Left lung (tissue), 4 donors: ENCODE measurements at regions not wholly inside any gene's neighbourhood (a gene's known extent, or its start where the extent isn't known, plus 50 kb on each side); places are given as distances from the start of the nearest gene placed in this dataset.

ENCODE experiments used
- ATAC-seq: fragments of 200-7000 bp; cut with Tn5 transposase; one replicate; pipeline ENCODE4 v1.9.1; 2020; ENCODE audit warnings: moderate library complexity
- DNase-seq, 4 donors: peaks; one replicate each; pipeline ENCODE4 v3.0.0-alpha.2; 2013 to 2020
- H3K27ac ChIP-seq, 2 donors: fragments of 200-600 bp; sonication (generic) in 1 of 2; one replicate each; pipeline versions ENCODE4 v1.5.0 to v1.8.0; 2020 to 2021
- H3K27me3 ChIP-seq, 2 donors: fragments of 200-600 bp; sonication (generic) in 1 of 2; one replicate each; pipeline versions ENCODE4 v1.5.0 to v1.8.0; 2020 to 2021
- H3K36me3 ChIP-seq, 2 donors: fragments of 200-600 bp; sonication (generic) in 1 of 2; one replicate each; pipeline versions ENCODE4 v1.5.0 to v1.8.0; 2020 to 2021
- H3K4me1 ChIP-seq, 2 donors: fragments of 200-600 bp; one replicate each; pipeline ENCODE4 v1.8.0; 2021
- H3K4me3 ChIP-seq, 2 donors: fragments of 200-600 bp; sonication (generic) in 1 of 2; one replicate each; pipeline versions ENCODE4 v1.5.0 to v1.8.0; 2020 to 2021; ENCODE audit warnings: mild to moderate bottlenecking in 1 of 2
- H3K9me3 ChIP-seq, 2 donors: fragments of 200-600 bp; sonication (generic) in 1 of 2; one replicate each; pipeline versions ENCODE4 v1.5.0 to v1.8.0; 2020 to 2021
- intact Hi-C, 2 donors: fragments of 100-400 bp; cut with DNase I; formaldehyde crosslinking; loops; one replicate each; pipeline versions ENCODE4 v1.11.2 to v1.14.2; 2022
- TF ChIP-seq, protein P1 (sequence below), 2 donors: fragments of 200-600 bp; sonication (generic) in 1 of 2; IDR thresholded peaks; one replicate each; pipeline versions ENCODE4 v1.5.0 to v1.8.0; 2021; ENCODE audit warnings: antibody characterized with exemption in 2 of 2
- donor health status: DM: no; HTN: yes; CAD: no.
- donor health status: DM: no; HTN: no; CAD: no.

DNA sequence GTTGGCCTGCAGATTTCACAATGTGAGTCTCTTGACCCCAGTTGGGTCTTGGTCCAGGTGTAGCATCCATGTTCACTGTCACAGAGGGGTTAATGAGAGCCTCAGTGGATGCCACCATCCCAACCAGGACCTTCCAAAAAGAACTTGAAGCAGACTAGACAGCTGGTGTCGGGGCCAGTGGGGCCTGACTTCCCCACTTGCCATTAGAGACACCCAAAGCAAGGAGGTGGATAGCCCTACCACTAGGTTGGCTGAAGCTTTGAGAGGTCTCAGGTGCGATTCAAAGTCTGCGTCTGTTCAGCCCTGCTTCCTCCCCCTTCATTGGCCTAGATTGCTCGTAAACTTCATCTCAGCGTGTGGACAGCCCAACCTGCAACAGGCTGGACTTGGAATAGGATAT, 196.4 kb upstream of the RREB1 start:
- no peak overlapping the region for H3K4me3 ChIP-seq
- no peaks in the 10 kb centered on the region for H3K27me3 ChIP-seq
- intact Hi-C loops, result no loop called here
- ATAC-seq (no peak), DNase-seq (no peak)
- TF ChIP-seq, protein P1, sequence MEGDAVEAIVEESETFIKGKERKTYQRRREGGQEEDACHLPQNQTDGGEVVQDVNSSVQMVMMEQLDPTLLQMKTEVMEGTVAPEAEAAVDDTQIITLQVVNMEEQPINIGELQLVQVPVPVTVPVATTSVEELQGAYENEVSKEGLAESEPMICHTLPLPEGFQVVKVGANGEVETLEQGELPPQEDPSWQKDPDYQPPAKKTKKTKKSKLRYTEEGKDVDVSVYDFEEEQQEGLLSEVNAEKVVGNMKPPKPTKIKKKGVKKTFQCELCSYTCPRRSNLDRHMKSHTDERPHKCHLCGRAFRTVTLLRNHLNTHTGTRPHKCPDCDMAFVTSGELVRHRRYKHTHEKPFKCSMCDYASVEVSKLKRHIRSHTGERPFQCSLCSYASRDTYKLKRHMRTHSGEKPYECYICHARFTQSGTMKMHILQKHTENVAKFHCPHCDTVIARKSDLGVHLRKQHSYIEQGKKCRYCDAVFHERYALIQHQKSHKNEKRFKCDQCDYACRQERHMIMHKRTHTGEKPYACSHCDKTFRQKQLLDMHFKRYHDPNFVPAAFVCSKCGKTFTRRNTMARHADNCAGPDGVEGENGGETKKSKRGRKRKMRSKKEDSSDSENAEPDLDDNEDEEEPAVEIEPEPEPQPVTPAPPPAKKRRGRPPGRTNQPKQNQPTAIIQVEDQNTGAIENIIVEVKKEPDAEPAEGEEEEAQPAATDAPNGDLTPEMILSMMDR (IDR thresholded peaks at IDR 0.05), result no peak
- no peak overlapping the region for H3K27ac ChIP-seq
- no peaks in the 10 kb centered on the region for H3K36me3 ChIP-seq
- peaks cover 8 to 13% of the 10 kb centered on the region in 2 donors for H3K4me1 ChIP-seq
- H3K9me3 ChIP-seq, result no peaks in the 10 kb centered on the region

DNA sequence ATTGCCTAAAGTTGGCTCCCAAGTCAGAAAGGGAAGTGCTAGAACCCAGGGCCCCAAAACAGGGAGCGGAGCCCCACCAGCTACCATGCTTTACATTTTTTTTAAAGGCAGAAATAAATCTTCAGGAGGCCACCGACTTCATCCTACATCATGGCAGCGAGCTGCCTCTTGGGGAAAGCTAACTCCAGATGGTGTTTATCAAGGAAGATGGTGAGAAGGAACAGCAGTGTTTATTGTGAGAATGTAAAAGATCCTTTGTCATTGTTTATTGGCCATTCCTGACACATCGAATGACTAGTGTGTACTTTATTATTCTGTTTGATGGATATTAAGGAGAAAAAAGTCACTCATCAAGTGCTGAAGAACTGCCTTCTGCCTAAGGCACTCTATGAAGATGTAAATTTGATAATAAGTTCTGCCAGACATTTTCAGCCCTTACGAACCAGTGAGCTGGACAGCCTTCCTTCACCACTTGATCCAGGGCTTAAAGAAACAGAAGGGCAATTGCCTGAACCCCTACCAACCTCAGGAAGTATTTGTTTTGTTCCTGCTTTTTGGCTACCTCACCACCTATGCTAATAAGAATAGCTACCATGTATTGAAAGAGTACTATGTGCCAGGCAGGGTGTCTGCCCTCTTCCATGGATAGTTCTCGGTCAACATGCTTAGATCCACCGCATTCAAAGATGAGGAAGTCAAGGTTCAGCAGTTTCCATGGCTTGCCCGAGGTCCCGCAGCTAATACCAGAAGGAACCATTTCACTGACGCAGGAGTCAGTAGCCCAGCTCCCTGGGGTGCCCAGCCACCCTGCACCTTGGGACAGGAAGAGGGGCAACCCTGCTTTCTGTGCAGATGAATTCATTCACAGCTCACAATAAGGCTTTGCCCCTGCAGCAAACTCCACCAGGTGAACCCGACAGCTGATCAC, 194.7 kb upstream of the RREB1 start:
- Histone ChIP-seq H3K36me3 (no peaks in the 10 kb centered on the region), H3K27ac (no peak overlapping the region), H3K4me3 (no peak overlapping the region), H3K4me1 (peaks cover 8 to 21% of the 10 kb centered on the region in 2 donors), H3K27me3 (no peaks in the 10 kb centered on the region), H3K9me3 (no peaks in the 10 kb centered on the region)
- ATAC-seq (no peak), DNase-seq (peak in 1 of 4 donors; percentile 40)
- intact Hi-C loops, result no loop called here
- TF ChIP-seq, protein P1 (IDR thresholded peaks at IDR 0.05), result no peak

DNA sequence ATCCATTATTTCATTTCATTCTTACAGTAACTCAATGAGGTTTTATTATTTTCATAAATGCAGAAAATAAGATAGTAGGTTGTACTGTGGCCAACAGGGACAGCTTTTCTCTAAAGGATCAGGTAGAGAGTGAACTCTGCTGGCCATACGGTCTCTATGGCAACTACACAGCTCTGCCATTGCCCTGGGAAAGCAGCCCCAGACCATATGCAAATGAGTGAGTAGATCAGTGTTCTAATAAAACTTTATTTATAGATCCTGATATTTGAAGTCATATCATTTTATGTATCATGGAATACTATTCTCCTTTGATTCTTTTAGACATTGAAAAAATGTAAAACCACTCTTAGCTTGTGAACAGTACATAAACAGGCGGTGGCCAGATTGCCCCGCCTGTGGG, 192.5 kb upstream of the RREB1 start:
- no peaks in the 10 kb centered on the region for H3K27me3 ChIP-seq
- TF ChIP-seq, protein P1 (IDR thresholded peaks at IDR 0.05), result no peak
- H3K36me3 ChIP-seq, result no peaks in the 10 kb centered on the region
- intact Hi-C loops, result no loop called here
- H3K4me1 ChIP-seq, result peaks cover 8 to 25% of the 10 kb centered on the region in 2 donors
- H3K27ac ChIP-seq, result peak overlapping the region; percentile 77 to 89
- no peaks in the 10 kb centered on the region for H3K9me3 ChIP-seq
- ATAC-seq (peak; percentile 44), DNase-seq (no peak)
- peak overlapping the region; percentile 9 to 10 for H3K4me3 ChIP-seq

DNA sequence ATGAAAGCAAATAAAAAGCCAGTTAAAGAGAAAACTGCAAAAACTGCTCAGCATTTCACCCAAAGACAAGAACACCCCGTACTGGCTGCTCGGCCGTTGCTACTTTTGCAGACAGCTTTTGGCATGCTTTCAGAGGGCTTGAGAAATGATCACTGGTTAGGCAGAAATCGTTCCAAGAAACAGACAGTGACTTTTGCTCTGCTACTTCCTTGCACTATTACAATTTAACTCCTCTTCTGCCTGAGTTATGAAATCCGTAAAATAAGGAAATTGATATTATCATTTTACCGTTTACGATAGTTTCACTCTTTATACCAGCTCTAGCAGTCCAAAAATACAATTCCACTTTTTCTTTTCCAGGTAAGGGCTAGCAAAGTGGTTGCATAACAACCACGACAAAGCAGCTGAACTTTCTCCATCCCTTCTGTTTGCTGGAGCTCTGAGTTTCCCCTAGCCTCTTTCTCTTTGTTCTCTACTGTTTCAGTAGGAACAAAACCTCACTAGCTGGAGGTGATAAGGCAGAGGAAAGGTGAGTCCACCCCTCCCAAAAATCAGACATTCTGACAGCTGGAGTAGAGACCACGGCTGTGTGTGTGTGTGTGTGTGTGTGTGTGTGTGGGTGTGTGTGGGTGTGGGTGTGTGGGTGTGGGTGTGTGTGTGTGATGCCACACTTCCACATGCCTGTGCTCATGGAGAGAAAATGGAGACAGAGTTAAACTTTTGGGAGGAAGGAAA, 191.8 kb upstream of the RREB1 start:
- Histone ChIP-seq H3K27me3 (no peaks in the 10 kb centered on the region), H3K4me1 (peaks cover 8 to 25% of the 10 kb centered on the region in 2 donors), H3K27ac (peak overlapping the region; percentile 77 to 89), H3K36me3 (no peaks in the 10 kb centered on the region), H3K4me3 (peak overlapping the region; percentile 9 to 10), H3K9me3 (no peaks in the 10 kb centered on the region)
- DNase-seq (peak in 3 of 4 donors; percentile 62 to 87 (median 73)), ATAC-seq (peak; percentile 68)
- TF ChIP-seq, protein P1 (IDR thresholded peaks at IDR 0.05), result no peak
- intact Hi-C loops, result no loop called here

DNA sequence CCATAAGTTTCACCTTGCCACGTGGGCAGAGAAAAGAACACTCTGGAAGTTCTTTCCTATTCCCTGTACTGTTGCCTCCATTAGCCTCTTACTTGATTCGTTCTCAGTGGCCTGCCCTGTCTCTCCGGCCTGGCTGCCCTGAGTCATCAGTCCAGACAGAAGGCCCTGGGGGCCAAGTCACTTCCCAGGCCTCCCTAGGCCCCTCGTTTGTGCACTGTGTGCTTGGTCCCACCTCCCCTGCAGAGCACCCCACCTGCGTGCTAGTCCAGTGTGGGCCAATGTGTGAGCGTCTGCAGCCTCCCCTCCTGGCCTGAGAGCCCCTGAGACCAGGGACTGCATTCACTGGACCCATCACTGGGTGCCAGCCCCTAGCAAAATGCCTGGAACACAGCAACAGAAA, 191.2 kb upstream of the RREB1 start:
- intact Hi-C loops, result no loop called here
- no peaks in the 10 kb centered on the region for H3K27me3 ChIP-seq
- H3K9me3 ChIP-seq, result no peaks in the 10 kb centered on the region
- DNase-seq, result no peak
- peaks cover 8 to 25% of the 10 kb centered on the region in 2 donors for H3K4me1 ChIP-seq
- TF ChIP-seq, protein P1 (IDR thresholded peaks at IDR 0.05), result no peak
- H3K27ac ChIP-seq, result peak overlapping the region in 1 of 2 donors; percentile 89
- peak; percentile 39 for ATAC-seq
- no peak overlapping the region for H3K4me3 ChIP-seq
- no peaks in the 10 kb centered on the region for H3K36me3 ChIP-seq
